ENCODE measurements at regions not wholly inside any gene's neighbourhood (a gene's known extent, or its start where the extent isn't known, plus 50 kb on each side); places are given as distances from the start of the nearest gene placed in this dataset.

- TF ChIP-seq CTCF (IDR thresholded peaks at IDR 0.05) (no peak), POLR2A (IDR thresholded peaks at IDR 0.05) (no peak)
Measured at GRCh38 chr21:27502801-27503200, 535.9 kb upstream of the ADAMTS5 start.
